HG03095 (cell line): ENCODE measurements at regions not wholly inside any gene's neighbourhood (a gene's known extent, or its start where the extent isn't known, plus 50 kb on each side); places are given as distances from the start of the nearest gene placed in this dataset.

ENCODE experiments used
- ATAC-seq: cut with Tn5 transposase; IDR thresholded peaks from one replicate; pipeline ENCODE4 v1.9.1; 2021; ENCODE audit warnings: moderate library complexity; ENCODE audit not compliant: unreplicated experiment

GRCh38 chr14:47746986-47747385, 71.6 kb upstream of the MDGA2 start:
- no peak for ATAC-seq

GRCh38 chr14:47744155-47744554, 68.8 kb upstream of the MDGA2 start:
- no peak for ATAC-seq

GRCh38 chr14:47739541-47739940, 64.1 kb upstream of the MDGA2 start:
- ATAC-seq, result no peak

- ATAC-seq, result no peak
Observed at GRCh38 chr14:47730296-47730695, 54.9 kb upstream of the MDGA2 start.
